Cardiac fibroblast (primary cell): ENCODE measurements at regions not wholly inside any gene's neighbourhood (a gene's known extent, or its start where the extent isn't known, plus 50 kb on each side); places are given as distances from the start of the nearest gene placed in this dataset.

ENCODE experiments used
- DNase-seq, 2 donors: peaks; one replicate each; pipeline versions ENCODE4 v3.0.0 to v3.0.0-alpha.2; 2010; ENCODE audit warnings: low read depth in 2 of 2
- H3K4me3 ChIP-seq, 2 donors: replicated peaks in 1 of 2; 1 replicate in 1 of 2; 2 replicates in 1 of 2; pipeline ENCODE4 v1.5.1; 2011; ENCODE audit warnings: low read depth in 2 of 2, low read length in 2 of 2, mild to moderate bottlenecking in 2 of 2, moderate library complexity in 1 of 2
- TF ChIP-seq, protein P1 (sequence below): IDR thresholded peaks from one replicate; pipeline ENCODE4 v1.5.1; 2011; ENCODE audit warnings: low read depth, mild to moderate bottlenecking, low read length, inconsistent platforms

DNA sequence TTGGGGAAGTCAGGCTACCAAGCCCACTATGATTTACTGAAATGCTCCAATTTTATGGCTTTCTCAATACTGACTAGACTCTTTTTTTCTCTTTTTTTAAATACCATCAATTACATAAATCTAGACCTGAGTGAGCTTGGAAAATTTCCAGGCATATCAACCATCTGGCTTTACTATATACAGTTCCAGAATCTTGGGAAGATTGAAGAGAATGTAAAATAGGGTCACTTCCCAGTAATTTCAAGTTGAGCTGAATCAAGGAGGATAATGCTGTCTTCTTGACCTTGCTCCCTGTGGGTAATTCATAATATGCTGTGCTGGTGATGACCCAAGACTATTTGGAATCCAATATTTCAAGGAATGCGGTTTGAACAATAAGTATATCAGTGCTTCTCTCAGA is 108.1 kb downstream of the MAP3K21 start:
- no peak for DNase-seq
- no peak overlapping the region for H3K4me3 ChIP-seq
- TF ChIP-seq, protein P1, sequence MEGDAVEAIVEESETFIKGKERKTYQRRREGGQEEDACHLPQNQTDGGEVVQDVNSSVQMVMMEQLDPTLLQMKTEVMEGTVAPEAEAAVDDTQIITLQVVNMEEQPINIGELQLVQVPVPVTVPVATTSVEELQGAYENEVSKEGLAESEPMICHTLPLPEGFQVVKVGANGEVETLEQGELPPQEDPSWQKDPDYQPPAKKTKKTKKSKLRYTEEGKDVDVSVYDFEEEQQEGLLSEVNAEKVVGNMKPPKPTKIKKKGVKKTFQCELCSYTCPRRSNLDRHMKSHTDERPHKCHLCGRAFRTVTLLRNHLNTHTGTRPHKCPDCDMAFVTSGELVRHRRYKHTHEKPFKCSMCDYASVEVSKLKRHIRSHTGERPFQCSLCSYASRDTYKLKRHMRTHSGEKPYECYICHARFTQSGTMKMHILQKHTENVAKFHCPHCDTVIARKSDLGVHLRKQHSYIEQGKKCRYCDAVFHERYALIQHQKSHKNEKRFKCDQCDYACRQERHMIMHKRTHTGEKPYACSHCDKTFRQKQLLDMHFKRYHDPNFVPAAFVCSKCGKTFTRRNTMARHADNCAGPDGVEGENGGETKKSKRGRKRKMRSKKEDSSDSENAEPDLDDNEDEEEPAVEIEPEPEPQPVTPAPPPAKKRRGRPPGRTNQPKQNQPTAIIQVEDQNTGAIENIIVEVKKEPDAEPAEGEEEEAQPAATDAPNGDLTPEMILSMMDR = no peak

DNA sequence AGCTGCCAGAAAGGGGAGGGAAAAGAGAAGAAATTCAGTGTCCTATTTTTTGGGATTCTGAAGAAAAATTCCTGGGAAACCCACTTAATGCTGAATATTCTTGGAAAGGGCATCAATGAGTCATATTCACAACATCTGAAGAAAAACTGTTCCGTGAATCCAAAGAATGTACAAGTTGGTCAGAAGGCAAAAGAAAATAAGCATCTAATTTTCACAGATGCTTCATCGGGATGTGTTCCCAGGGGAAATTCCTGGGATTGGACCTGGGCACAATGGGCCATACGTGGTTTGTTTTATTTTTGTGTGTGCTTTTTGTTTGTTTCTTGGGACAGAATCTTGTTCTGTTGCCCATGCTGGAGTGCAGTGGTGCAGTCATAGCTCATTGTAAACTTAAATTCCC is 112.2 kb downstream of the MAP3K21 start:
- DNase-seq = no peak
- TF ChIP-seq, protein P1 = no peak
- H3K4me3 ChIP-seq = no peak overlapping the region

DNA sequence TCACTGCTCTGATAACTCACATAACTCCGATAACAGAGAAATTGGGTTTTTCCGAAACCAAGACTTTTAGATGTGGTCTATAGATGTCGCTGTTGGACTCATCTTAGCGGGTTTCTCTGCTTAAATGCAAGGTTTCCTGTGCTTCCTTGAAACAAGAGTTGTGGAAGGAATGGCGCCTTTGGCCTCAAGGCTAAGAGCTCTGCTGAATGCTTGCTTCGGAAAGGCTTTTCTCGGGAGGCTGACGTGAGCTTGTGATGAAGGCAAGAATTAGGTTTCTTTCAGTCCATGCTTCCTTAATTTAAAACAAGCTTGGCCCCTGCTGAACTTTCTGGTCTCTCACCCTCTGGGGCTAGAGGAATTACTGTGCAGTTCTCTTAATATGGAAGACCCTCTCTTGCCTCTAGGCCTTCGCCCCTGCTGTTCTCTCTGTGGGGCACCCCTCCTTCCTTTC is 113.5 kb downstream of the MAP3K21 start:
- no peak overlapping the region for H3K4me3 ChIP-seq
- peak; percentile 72 to 78 for DNase-seq
- TF ChIP-seq, protein P1 = peak; percentile 52

DNA sequence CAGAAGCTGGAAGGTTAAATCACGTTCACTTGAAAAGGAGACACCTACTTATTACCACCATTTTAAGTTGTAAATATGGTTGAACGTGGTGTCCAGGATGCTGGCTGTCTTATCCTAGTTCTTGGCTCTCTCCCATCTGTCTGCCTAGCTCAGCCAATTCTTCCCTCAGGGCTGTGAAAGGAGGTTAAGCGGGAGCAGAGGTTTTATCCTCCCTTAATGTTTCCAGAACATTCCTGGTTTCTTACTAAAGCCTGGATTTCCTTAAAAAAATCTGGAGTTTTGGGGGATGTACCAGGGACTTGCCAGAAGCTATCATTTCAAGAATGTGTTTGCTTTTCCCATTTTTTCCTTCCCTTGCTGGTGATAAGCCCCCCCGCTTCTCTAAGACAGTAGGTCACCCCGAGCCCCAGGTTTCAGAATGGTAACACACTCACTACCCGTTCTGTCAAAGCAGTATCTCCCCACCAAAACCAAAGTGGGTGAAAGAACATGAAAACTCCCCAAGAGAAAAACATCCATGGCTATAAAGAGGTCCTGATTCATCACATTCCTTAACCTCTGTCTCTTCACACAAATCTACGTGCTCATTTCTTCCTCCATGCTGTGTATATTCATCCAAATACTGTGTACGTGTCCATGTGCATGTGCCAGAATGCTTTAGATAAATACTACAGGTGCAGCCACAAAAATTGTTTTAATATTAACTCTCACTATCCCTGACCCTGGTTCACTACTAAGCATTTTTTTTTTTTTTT is 114.7 kb downstream of the MAP3K21 start:
- TF ChIP-seq, protein P1 = no peak
- H3K4me3 ChIP-seq = no peak overlapping the region
- DNase-seq = no peak

DNA sequence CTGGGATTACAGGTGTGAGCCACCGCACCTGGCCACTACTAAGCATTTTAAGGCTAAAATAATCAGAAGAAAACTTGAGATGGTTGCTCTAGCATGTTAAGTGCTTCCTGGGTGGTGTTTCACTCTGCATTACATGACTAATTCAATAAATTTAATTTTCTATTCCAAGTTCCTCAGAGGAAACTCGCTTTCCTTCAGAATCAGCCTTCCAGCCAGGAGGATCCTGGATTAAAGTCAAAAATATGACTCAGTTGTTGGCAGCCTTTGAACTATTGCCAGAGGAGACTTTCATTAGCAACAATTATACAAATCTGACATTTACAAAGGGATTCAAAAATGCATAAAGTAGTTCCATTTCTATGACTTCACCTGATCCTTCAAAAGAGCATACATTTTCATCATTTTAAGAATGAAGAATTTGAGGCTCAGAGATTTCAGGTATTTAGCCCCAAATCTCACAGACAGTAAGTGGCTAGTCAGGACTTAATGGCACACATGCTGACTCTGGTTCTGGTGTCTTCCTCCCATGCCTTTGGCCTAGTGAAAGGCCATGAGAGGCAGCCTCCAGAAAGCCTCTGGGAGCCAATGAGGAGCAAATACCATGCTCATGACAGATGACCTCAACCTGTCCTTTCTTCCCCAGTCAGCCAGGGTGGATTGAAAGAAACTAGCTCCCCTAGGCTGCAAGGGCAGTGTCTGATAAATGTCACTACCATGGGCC is 115.7 kb downstream of the MAP3K21 start:
- DNase-seq = peak in 1 of 2 donors; percentile 4
- no peak overlapping the region for H3K4me3 ChIP-seq
- TF ChIP-seq, protein P1 = no peak

DNA sequence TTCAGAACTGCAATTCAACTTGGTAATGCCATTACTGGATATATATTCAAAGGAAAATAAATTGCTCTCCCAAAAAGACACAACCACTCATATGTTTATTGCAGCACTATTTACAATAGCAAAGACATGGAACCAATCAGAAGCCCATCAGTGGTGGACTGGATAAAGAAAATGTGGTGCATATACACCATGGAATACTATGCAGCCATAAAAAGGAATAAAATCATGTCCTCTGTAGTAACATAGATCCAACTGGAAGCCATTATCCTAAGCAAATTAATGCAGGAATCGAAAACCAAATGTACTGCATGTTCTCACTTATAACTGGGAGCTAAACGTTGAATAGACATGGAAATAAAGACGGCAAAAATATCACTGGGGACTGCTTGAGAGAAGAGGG is 117.0 kb downstream of the MAP3K21 start:
- TF ChIP-seq, protein P1 = no peak
- no peak overlapping the region for H3K4me3 ChIP-seq

More for the DNA sequence above, 117.0 kb downstream of the MAP3K21 start:
- no peak for DNase-seq
